ENCODE measurements at regions not wholly inside any gene's neighbourhood (a gene's known extent, or its start where the extent isn't known, plus 50 kb on each side); places are given as distances from the start of the nearest gene placed in this dataset.
"Not testable (repeated sequence)": the region's sequence is repeated elsewhere in the genome, so short reads cannot be mapped to it uniquely, and the experiment has no call there.

DNA sequence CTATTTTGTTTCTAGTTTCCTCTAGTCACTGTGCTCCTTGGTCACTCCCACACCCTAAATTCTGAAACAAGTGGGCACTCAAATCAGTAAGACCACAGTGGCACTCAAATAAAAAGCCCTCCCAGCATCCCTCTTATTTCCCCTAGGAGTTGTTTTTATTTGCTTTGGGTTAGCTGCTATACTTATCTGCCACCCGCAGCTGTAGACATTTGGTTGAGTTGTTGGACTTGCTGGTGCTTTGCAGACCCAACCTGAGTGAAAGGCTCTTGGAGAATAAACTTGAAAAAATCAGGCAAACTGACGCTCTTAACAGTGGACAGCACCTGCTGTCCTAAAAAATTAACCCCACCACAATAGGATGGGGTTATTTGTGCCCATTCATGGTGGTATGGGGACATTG, 203.0 kb downstream of the SPATA31A6 start:
- Histone ChIP-seq H3K9me3 (no peaks in the 10 kb centered on the region), H3K27me3 (no peaks in the 10 kb centered on the region), H3K4me1 (no peaks in the 10 kb centered on the region), H3K4me3 (replicated peaks in 1 of 3) (no peak overlapping the region), H3K36me3 (no peaks in the 10 kb centered on the region), H3K27ac (no peak overlapping the region)
- intact Hi-C loops (cut with DNase I): no loop called here
- 38 to 42% methylated on average over 2 of the region's 2 CpGs for WGBS, 2 donors
- no peak for DNase-seq
- TF ChIP-seq, protein P1, sequence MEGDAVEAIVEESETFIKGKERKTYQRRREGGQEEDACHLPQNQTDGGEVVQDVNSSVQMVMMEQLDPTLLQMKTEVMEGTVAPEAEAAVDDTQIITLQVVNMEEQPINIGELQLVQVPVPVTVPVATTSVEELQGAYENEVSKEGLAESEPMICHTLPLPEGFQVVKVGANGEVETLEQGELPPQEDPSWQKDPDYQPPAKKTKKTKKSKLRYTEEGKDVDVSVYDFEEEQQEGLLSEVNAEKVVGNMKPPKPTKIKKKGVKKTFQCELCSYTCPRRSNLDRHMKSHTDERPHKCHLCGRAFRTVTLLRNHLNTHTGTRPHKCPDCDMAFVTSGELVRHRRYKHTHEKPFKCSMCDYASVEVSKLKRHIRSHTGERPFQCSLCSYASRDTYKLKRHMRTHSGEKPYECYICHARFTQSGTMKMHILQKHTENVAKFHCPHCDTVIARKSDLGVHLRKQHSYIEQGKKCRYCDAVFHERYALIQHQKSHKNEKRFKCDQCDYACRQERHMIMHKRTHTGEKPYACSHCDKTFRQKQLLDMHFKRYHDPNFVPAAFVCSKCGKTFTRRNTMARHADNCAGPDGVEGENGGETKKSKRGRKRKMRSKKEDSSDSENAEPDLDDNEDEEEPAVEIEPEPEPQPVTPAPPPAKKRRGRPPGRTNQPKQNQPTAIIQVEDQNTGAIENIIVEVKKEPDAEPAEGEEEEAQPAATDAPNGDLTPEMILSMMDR (IDR thresholded peaks at IDR 0.05): no peak
- no peak for TF ChIP-seq POLR2A (IDR thresholded peaks at IDR 0.05)

DNA sequence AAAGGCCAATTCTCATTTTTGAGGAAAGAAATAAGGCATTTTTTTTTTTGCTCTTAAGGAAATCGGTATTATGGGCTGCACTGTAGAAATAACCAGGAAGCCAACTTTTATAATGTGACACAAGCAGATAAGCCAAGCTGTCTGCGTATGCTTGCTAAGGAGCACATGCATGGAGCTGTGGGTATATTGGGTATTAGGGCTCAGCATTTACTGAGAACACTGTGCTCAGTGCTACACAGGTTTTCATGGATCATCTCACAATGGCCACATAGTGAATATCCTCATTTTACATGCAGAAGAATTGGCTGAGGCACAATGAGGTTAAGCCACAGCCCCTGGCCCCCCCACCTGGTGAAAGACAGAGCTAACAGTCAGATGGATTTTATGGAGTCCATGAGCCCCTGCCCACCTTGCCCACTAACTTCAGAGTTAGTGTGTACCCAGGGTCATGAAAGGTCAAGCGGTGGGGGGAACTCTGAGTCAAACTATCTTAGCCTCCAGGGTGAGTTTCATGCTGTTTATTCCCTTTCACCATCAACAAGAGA, 204.8 kb downstream of the SPATA31A6 start:
- intact Hi-C loops (cut with DNase I): no loop called here
- 87 to 91% methylated on average over 3 of the region's 3 CpGs for WGBS, 2 donors
- H3K4me3 ChIP-seq (replicated peaks in 1 of 3): no peak overlapping the region
- no peak for TF ChIP-seq POLR2A (IDR thresholded peaks at IDR 0.05)
- TF ChIP-seq, protein P1 (IDR thresholded peaks at IDR 0.05): no peak
- H3K27ac ChIP-seq: no peak overlapping the region
- H3K36me3 ChIP-seq: no peaks in the 10 kb centered on the region
- H3K9me3 ChIP-seq: no peaks in the 10 kb centered on the region
- H3K27me3 ChIP-seq: no peaks in the 10 kb centered on the region
- no peaks in the 10 kb centered on the region for H3K4me1 ChIP-seq
- no peak for DNase-seq

DNA sequence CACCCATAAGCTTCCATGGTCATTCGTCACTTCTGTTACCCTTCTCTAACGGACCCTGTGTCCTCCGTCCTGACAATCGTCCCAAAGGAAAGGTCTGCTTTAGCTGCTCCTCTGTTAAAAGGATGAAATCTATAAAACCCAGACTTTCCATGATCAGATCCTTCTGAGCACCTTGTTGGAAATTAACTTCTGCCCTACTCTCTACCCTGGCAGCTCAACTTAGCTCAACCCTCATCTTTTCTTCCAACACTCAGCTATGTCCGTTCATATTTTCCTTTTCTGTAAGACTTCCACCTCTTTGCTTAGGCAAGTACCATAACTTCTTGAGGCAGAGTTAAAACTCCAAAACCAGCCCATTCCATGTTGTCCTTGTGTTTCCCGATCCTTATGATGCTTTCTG, 205.4 kb downstream of the SPATA31A6 start:
- Histone ChIP-seq H3K27me3 (no peaks in the 10 kb centered on the region), H3K4me1 (no peaks in the 10 kb centered on the region), H3K27ac (no peak overlapping the region), H3K36me3 (no peaks in the 10 kb centered on the region), H3K9me3 (no peaks in the 10 kb centered on the region), H3K4me3 (replicated peaks in 1 of 3) (no peak overlapping the region)
- TF ChIP-seq POLR2A (IDR thresholded peaks at IDR 0.05): no peak
- no peak for DNase-seq
- intact Hi-C loops (cut with DNase I): no loop called here
- WGBS, 2 donors: 72 to 77% methylated on average over 6 of the region's 6 CpGs

DNA sequence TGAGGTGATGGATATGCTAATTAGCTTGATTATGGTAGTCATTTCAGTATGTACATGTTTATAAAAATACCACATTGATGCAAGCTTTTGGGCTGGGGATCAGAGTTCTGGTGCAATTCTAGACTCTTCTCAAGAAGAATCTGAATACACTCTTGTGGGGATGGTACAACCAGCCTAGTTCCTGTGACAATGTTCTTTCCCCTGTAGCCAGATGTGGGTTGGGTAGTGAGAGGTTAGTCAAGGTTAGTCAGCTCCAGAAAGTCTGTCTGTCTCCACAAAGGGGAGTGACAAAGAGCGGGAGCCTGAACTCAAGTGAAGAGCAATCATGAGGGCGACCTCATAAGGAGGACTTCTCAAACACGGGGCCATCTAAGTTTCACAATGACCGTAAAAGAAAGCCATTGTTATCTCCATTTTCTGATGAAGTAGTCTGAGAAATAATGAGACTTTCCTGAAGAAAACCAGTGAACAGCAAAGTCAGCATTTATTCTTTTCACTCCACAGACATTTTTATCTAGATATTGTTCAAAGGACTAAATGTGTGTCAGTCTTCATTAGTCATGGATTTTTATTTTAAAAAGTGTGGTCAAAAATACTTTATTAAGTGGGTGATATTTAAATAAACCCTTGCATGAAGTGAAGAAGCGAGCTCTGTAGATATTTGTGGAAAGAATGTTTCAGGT, 209.5 kb downstream of the SPATA31A6 start:
- H3K9me3 ChIP-seq; H3K4me3 ChIP-seq (replicated peaks in 1 of 3); H3K27me3 ChIP-seq; DNase-seq; intact Hi-C loops (cut with DNase I); H3K4me1 ChIP-seq; H3K27ac ChIP-seq; H3K36me3 ChIP-seq: not testable (repeated sequence)
- 73 to 82% methylated on average over 5 of the region's 5 CpGs for WGBS, 2 donors

DNA sequence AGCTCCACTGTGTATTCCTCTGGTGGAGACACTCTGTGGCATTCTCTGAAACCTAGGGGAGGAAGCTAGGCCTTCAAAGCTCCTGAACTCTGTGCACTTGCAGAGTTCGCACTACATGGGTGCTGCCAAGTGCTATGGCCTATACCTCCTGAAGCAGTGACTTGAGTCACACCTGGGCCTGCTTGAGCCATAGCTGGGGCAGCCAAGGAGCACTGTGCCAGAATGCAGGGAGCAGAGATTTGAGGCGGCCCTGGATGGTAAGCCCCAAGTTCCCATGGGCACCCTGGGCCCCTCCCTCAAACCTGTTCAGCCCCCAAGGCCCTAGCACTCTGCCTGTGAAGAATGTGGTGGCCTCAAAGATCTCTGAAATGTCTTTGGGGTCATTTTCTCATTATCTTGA, 212.9 kb downstream of the SPATA31A6 start:
- H3K9me3 ChIP-seq: no peaks in the 10 kb centered on the region
- H3K4me3 ChIP-seq (replicated peaks in 1 of 3): no peak overlapping the region
- no peaks in the 10 kb centered on the region for H3K27me3 ChIP-seq
- intact Hi-C loops (cut with DNase I): no loop called here
- no peaks in the 10 kb centered on the region for H3K36me3 ChIP-seq
- no peaks in the 10 kb centered on the region for H3K4me1 ChIP-seq
- 77 to 87% methylated on average over 2 of the region's 2 CpGs for WGBS, 2 donors
- TF ChIP-seq POLR2A (IDR thresholded peaks at IDR 0.05): no peak
- TF ChIP-seq, protein P1 (IDR thresholded peaks at IDR 0.05): no peak
- DNase-seq: no peak
- H3K27ac ChIP-seq: no peak overlapping the region

DNA sequence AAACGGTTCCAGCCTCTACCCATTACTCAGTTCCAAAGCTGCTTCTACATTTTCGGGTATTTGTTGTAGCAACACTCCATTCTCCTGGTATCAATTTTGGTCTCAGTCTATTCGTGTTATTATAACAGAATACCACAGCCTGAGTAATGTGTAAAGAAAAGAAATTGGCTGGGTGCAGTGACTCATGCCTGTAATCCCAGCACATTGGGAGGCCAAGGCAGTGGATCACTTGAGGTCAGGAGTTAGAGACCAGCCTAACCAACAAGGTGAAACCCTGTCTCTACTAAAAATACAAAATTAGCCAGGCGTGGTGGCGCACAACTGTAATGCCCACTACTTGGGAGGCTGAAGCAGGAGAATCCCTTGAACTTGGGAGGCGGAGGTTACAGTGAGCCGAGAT, 213.9 kb downstream of the SPATA31A6 start:
- H3K27me3 ChIP-seq; H3K36me3 ChIP-seq; H3K9me3 ChIP-seq; DNase-seq; H3K4me1 ChIP-seq; H3K4me3 ChIP-seq (replicated peaks in 1 of 3); intact Hi-C loops (cut with DNase I); H3K27ac ChIP-seq: not testable (repeated sequence)
- WGBS, 2 donors: 80 to 85% methylated on average over 7 of the region's 7 CpGs

DNA sequence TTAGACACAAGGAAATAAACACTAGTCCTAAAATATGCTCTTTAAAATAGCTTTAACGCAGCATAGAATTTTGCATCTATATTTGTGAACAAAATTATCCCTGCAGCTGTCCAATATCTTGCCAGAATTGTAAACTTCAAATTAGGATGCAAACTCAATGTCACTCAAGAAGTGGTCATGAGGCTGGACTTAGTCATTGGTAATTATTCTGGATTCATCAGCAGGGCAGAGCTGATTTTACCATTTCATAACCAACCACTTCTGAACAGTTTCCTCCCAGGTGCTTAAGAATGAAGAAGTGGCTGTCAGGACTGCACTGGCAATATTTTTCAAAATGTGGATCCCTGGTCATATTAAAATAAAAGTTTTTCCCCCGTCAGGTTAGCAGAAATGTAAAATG, 219.5 kb downstream of the SPATA31A6 start:
- H3K4me3 ChIP-seq (replicated peaks in 1 of 3); DNase-seq; intact Hi-C loops (cut with DNase I); H3K27me3 ChIP-seq; H3K9me3 ChIP-seq; H3K36me3 ChIP-seq; H3K27ac ChIP-seq; H3K4me1 ChIP-seq: not testable (repeated sequence)
- 83 to 84% methylated on average over 2 of the region's 2 CpGs for WGBS, 2 donors

DNA sequence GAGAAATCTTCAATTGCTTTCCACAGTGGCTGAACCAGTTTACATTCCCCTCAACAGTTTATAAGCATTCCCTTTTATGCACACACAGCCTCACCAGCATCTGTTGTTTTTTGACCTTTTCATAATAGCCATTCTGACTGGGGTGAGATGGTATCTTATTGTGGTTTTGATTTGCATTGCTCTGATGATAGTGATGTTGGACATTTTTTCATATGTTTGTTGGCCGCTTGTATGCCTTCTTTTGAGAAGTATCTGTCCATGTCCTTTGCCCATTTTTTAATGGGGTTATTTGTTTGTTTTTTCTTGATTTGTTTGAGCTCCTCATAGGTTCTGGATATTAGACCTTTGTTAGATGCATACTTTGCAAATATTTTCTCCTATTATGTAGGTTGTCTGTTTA, 226.1 kb downstream of the SPATA31A6 start:
- H3K36me3 ChIP-seq; H3K27me3 ChIP-seq; H3K4me3 ChIP-seq (replicated peaks in 1 of 3); intact Hi-C loops (cut with DNase I); H3K27ac ChIP-seq; H3K4me1 ChIP-seq; DNase-seq; H3K9me3 ChIP-seq: not testable (repeated sequence)
- no CpG with 5 or more reads among the region's 1 CpG for WGBS, 2 donors

DNA sequence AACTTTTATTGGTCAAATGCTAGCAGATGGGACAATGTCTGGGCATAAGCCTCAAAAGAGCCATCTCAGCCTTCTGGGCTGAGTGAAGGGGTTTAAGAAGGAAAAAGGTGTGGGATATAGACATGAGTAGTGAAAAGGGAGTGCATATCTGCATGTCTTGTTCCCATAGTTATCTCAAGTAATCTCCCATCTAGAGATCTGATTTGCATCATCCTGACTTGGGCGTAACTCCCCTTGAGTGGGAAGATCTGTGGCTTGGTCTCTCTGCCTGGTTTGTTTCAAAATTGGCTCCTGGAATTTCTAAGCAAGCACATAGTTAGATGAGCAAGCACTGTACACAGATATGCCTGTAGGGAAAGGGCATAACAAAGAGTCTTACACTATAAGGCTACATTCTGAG, 228.9 kb downstream of the SPATA31A6 start:
- DNase-seq; H3K4me3 ChIP-seq (replicated peaks in 1 of 3); H3K27me3 ChIP-seq; H3K36me3 ChIP-seq; H3K4me1 ChIP-seq; H3K9me3 ChIP-seq; intact Hi-C loops (cut with DNase I); H3K27ac ChIP-seq: not testable (repeated sequence)
- WGBS, 2 donors: 86 to 88% methylated on average over 1 of the region's 1 CpG

DNA sequence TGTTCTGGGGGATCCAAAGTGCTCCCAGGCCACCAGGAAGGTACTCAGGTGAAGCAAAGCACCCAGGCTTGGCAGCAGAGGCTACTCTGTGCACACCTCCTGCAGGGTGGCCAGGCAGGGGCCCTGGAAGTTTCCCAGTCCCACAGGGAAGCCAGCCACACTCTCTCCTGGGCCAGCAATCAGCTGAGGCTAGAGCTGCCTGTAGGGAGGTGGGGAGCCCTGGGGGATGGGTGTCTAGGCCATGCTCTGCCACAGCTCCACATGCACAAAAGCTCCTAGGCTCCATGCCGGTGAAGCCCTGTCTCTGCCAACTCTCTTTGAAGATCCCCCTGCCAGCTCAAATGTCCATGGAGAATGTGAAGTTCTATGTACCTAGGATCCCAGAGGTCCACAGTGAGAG, 231.4 kb downstream of the SPATA31A6 start:
- H3K27me3 ChIP-seq; H3K4me3 ChIP-seq (replicated peaks in 1 of 3); intact Hi-C loops (cut with DNase I); H3K36me3 ChIP-seq; DNase-seq; H3K4me1 ChIP-seq; H3K9me3 ChIP-seq; H3K27ac ChIP-seq: not testable (repeated sequence)
- WGBS, 2 donors: no CpG with 5 or more reads among the region's 1 CpG
